SK-N-SH (cell line): ENCODE measurements at regions not wholly inside any gene's neighbourhood (a gene's known extent, or its start where the extent isn't known, plus 50 kb on each side); places are given as distances from the start of the nearest gene placed in this dataset.

ENCODE experiments used
- MAX ChIP-seq: IDR thresholded peaks from 2 replicates; pipeline ENCODE4 v1.4.0; 2012; ENCODE audit warnings: low read depth
- NFIC ChIP-seq: IDR thresholded peaks from 2 replicates; pipeline ENCODE4 v1.4.0; 2012; ENCODE audit warnings: borderline replicate concordance
- RAD21 ChIP-seq: IDR thresholded peaks from 2 replicates; pipeline ENCODE4 v1.6.1; 2012; ENCODE audit warnings: mild to moderate bottlenecking, low read length
- RCOR1 ChIP-seq: fragments of 150-350 bp; IDR thresholded peaks from 2 replicates; pipeline ENCODE4 v1.6.1; 2017; ENCODE audit warnings: antibody characterized with exemption, low read length
- RXRA ChIP-seq: IDR thresholded peaks from 2 replicates; pipeline ENCODE4 v1.4.0; 2012; ENCODE audit warnings: low read depth, mild to moderate bottlenecking, borderline replicate concordance
- SMC3 ChIP-seq: IDR thresholded peaks from 2 replicates; pipeline ENCODE4 v1.6.1; 2012; ENCODE audit warnings: low read depth, low read length, improper control_type of control experiment
- TEAD4 ChIP-seq: IDR thresholded peaks from 2 replicates; pipeline ENCODE4 v1.4.0; 2012; ENCODE audit warnings: mild to moderate bottlenecking, borderline replicate concordance; ENCODE audit not compliant: insufficient read depth
- USF2 ChIP-seq: fragments of 150-350 bp; IDR thresholded peaks from 2 replicates; pipeline ENCODE4 v1.6.1; 2017; ENCODE audit warnings: antibody characterized with exemption, low read length, low read depth, borderline replicate concordance
- YY1 ChIP-seq: IDR thresholded peaks from 2 replicates; pipeline ENCODE4 v1.4.0; 2012; ENCODE audit warnings: low read depth, mild to moderate bottlenecking
- TF ChIP-seq, protein P1 (sequence below): fragments of 200-600 bp; sonication (generic); IDR thresholded peaks from 2 replicates; pipeline ENCODE4 v1.6.1; 2017; ENCODE audit warnings: antibody characterized with exemption, mild to moderate bottlenecking, moderate library complexity
- TF ChIP-seq, protein P2 (sequence below): IDR thresholded peaks from 2 replicates; pipeline ENCODE4 v1.6.1; 2012; ENCODE audit warnings: mild to moderate bottlenecking, low read depth, low read length, moderate library complexity

DNA sequence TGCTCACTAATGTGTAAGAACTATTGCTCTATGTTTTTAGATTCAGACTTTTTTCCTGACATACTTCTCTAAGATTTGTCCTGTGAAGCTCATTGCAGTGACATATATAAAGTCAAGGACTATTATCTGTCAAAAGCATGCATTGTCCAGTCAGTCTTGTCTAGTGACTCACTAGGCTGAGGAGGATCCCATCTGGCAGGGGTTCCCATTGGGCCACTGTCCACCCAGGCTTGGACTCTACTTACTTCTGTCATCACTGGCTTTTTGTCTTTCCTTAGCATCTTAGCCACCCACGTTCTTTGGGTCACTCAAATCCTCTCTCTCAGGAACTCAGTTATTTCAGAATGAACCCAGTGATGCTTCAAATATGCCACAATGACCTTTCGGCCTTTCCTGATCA, 132.6 kb upstream of the NABP1 start:
- TF ChIP-seq RAD21 (no peak), USF2 (no peak), RXRA (no peak), YY1 (no peak), NFIC (no peak), TEAD4 (no peak), SMC3 (no peak), MAX (no peak), RCOR1 (no peak)
- TF ChIP-seq, protein P1, sequence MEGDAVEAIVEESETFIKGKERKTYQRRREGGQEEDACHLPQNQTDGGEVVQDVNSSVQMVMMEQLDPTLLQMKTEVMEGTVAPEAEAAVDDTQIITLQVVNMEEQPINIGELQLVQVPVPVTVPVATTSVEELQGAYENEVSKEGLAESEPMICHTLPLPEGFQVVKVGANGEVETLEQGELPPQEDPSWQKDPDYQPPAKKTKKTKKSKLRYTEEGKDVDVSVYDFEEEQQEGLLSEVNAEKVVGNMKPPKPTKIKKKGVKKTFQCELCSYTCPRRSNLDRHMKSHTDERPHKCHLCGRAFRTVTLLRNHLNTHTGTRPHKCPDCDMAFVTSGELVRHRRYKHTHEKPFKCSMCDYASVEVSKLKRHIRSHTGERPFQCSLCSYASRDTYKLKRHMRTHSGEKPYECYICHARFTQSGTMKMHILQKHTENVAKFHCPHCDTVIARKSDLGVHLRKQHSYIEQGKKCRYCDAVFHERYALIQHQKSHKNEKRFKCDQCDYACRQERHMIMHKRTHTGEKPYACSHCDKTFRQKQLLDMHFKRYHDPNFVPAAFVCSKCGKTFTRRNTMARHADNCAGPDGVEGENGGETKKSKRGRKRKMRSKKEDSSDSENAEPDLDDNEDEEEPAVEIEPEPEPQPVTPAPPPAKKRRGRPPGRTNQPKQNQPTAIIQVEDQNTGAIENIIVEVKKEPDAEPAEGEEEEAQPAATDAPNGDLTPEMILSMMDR = no peak
- TF ChIP-seq, protein P2, sequence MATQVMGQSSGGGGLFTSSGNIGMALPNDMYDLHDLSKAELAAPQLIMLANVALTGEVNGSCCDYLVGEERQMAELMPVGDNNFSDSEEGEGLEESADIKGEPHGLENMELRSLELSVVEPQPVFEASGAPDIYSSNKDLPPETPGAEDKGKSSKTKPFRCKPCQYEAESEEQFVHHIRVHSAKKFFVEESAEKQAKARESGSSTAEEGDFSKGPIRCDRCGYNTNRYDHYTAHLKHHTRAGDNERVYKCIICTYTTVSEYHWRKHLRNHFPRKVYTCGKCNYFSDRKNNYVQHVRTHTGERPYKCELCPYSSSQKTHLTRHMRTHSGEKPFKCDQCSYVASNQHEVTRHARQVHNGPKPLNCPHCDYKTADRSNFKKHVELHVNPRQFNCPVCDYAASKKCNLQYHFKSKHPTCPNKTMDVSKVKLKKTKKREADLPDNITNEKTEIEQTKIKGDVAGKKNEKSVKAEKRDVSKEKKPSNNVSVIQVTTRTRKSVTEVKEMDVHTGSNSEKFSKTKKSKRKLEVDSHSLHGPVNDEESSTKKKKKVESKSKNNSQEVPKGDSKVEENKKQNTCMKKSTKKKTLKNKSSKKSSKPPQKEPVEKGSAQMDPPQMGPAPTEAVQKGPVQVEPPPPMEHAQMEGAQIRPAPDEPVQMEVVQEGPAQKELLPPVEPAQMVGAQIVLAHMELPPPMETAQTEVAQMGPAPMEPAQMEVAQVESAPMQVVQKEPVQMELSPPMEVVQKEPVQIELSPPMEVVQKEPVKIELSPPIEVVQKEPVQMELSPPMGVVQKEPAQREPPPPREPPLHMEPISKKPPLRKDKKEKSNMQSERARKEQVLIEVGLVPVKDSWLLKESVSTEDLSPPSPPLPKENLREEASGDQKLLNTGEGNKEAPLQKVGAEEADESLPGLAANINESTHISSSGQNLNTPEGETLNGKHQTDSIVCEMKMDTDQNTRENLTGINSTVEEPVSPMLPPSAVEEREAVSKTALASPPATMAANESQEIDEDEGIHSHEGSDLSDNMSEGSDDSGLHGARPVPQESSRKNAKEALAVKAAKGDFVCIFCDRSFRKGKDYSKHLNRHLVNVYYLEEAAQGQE = no peak
